Karpas-422 (cell line): ENCODE measurements at regions not wholly inside any gene's neighbourhood (a gene's known extent, or its start where the extent isn't known, plus 50 kb on each side); places are given as distances from the start of the nearest gene placed in this dataset.

Source experiments
- DNase-seq: peaks from one replicate; pipeline ENCODE4 v3.0.0-alpha.2; 2015
- H2AFZ ChIP-seq: fragments of 200-600 bp; sonication (generic); 2 replicates; pipeline ENCODE4 v1.6.1; 2014; ENCODE audit warnings: antibody characterized with exemption, low read length, mixed read lengths
- H3K27ac ChIP-seq: fragments of 200-600 bp; sonication (generic); 2 replicates; pipeline ENCODE4 v1.5.1; 2014; ENCODE audit warnings: mild to moderate bottlenecking, low read length, moderate library complexity
- H3K27me3 ChIP-seq: fragments of 200-600 bp; sonication (generic); 2 replicates; pipeline ENCODE4 v1.6.1; 2014; ENCODE audit warnings: low read length, mixed read lengths
- H3K36me3 ChIP-seq: fragments of 200-600 bp; sonication (generic); 2 replicates; pipeline ENCODE4 v1.6.1; 2014; ENCODE audit warnings: low read length, mixed read lengths; ENCODE audit not compliant: insufficient read depth
- H3K4me1 ChIP-seq: fragments of 200-600 bp; sonication (generic); 2 replicates; pipeline ENCODE4 v1.6.1; 2014; ENCODE audit warnings: mild to moderate bottlenecking, low read length, mixed read lengths
- H3K4me2 ChIP-seq: fragments of 200-600 bp; sonication (generic); 2 replicates; pipeline ENCODE4 v1.6.1; 2014; ENCODE audit warnings: low read length, low read depth, mild to moderate bottlenecking; ENCODE audit not compliant: poor library complexity, severe bottlenecking
- H3K4me3 ChIP-seq: fragments of 200-600 bp; sonication (generic); 2 replicates; pipeline ENCODE4 v1.5.1; 2014; ENCODE audit warnings: mild to moderate bottlenecking, antibody characterized with exemption, low read length, mixed read lengths
- H3K79me2 ChIP-seq: fragments of 200-600 bp; sonication (generic); 2 replicates; pipeline ENCODE4 v1.6.1; 2014; ENCODE audit warnings: mild to moderate bottlenecking, low read length, mixed read lengths
- H3K9ac ChIP-seq: fragments of 200-600 bp; sonication (generic); 2 replicates; pipeline ENCODE4 v1.6.0; 2014; ENCODE audit warnings: low read length
- H3K9me2 ChIP-seq: fragments of 200-600 bp; sonication (generic), shearing (Covaris generic); replicated peaks from 2 replicates; pipeline ENCODE4 v1.6.0; 2014; ENCODE audit warnings: mild to moderate bottlenecking, low read length, moderate library complexity; ENCODE audit not compliant: insufficient read depth
- H3K9me3 ChIP-seq: fragments of 300-700, 200-600 bp; sonication (generic); 2 replicates; pipeline ENCODE4 v1.6.1; 2014; ENCODE audit warnings: low read length, mixed read lengths
- H4K20me1 ChIP-seq: fragments of 200-600 bp; sonication (generic); 2 replicates; pipeline ENCODE4 v1.6.1; 2014; ENCODE audit warnings: mild to moderate bottlenecking, antibody characterized with exemption, low read length, low read depth; ENCODE audit not compliant: insufficient read depth

DNA sequence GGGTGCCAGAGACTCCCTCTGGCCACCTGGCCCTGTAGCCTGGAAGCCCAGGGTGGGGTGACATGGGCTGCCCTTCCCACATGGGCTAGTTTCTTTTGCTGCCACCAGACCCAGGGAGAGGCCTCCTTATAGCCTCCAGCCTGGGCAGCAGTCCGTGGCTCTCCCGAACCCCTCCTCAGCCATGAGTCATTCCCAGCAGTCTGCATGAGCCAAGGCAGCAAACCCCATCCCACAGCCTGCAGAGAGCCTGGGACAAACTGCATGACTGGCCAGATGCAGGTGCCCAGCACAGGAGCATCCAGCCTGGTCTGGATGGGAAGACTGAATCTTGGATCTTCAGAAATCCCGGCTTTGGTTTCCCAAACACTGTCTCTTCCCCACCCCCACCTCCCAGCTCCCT is 75.7 kb downstream of the MRPL14 start:
- no peaks in the 10 kb centered on the region for H3K79me2 ChIP-seq
- H3K9ac ChIP-seq: no peak overlapping the region
- H3K9me3 ChIP-seq: no peaks in the 10 kb centered on the region
- no peak overlapping the region for H2AFZ ChIP-seq
- no peak overlapping the region for H3K4me2 ChIP-seq
- H4K20me1 ChIP-seq: no peaks in the 10 kb centered on the region
- no peaks in the 10 kb centered on the region for H3K4me1 ChIP-seq
- DNase-seq: no peak
- no peaks in the 10 kb centered on the region for H3K27me3 ChIP-seq
- H3K36me3 ChIP-seq: no peaks in the 10 kb centered on the region
- no peak overlapping the region for H3K4me3 ChIP-seq
- H3K9me2 ChIP-seq: no peaks in the 10 kb centered on the region
- no peak overlapping the region for H3K27ac ChIP-seq

GRCh38 chr6:44050872-44051505 is 76.3 kb downstream of the MRPL14 start:
- no peaks in the 10 kb centered on the region for H3K79me2 ChIP-seq
- H3K9ac ChIP-seq: no peak overlapping the region
- no peak for DNase-seq
- no peak overlapping the region for H3K4me2 ChIP-seq
- H3K9me2 ChIP-seq: no peaks in the 10 kb centered on the region
- H3K9me3 ChIP-seq: no peaks in the 10 kb centered on the region
- H2AFZ ChIP-seq: no peak overlapping the region
- H3K36me3 ChIP-seq: no peaks in the 10 kb centered on the region
- H4K20me1 ChIP-seq: no peaks in the 10 kb centered on the region
- H3K4me3 ChIP-seq: no peak overlapping the region
- no peaks in the 10 kb centered on the region for H3K4me1 ChIP-seq
- H3K27ac ChIP-seq: no peak overlapping the region
- no peaks in the 10 kb centered on the region for H3K27me3 ChIP-seq

DNA sequence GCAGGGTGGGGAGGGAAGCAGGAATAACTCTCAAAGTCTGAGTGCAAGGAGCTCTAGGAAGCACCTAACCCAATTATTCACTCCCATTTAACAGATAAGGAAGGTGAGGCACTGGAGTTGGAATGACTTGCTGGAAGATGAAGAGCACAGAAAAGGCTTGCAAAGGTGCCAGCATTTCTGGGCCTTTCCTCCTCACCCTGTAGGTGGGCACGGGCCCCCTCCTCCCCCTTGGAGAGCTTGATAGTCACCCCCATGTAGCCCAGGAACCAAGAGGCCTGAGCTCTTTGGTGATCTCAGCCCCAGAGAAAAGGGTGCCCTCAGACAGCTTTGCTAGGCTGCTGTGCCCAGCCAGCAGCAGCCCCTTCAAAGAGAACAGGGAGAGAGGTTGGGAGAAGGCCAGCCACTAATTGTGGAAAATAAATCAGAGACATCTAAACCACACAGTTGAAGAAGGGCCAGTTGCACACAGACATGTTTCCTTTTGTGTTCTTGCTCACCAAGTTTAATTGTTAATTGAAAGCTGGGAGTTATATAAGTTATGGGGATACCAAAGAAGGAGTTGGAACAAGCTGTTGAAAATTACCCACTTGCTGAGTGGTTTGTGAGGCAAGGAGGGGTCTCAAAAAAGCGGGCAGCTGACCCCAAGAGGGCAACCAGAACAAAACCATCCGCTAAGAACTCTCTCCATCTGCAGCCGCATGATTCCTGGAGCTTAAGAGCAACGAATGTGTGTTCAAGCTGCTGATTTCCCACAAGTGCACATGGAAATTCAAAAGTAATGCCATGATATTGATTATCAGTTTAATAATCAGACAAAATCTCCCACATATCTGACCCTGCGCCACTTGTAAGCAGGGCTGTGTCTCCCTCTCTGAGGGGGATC is 77.0 kb downstream of the MRPL14 start:
- Histone ChIP-seq H3K27me3 (no peaks in the 10 kb centered on the region), H3K36me3 (no peaks in the 10 kb centered on the region), H2AFZ (no peak overlapping the region), H3K27ac (no peak overlapping the region), H3K9me2 (no peaks in the 10 kb centered on the region), H3K4me1 (no peaks in the 10 kb centered on the region), H3K4me3 (no peak overlapping the region), H3K9me3 (no peaks in the 10 kb centered on the region), H3K4me2 (no peak overlapping the region), H3K79me2 (no peaks in the 10 kb centered on the region), H3K9ac (no peak overlapping the region), H4K20me1 (no peaks in the 10 kb centered on the region)
- no peak for DNase-seq

- Histone ChIP-seq H4K20me1 (no peaks in the 10 kb centered on the region), H3K4me1 (no peaks in the 10 kb centered on the region), H3K9ac (no peak overlapping the region), H3K9me3 (no peaks in the 10 kb centered on the region), H3K36me3 (no peaks in the 10 kb centered on the region), H3K9me2 (no peaks in the 10 kb centered on the region), H2AFZ (no peak overlapping the region), H3K79me2 (no peaks in the 10 kb centered on the region), H3K4me2 (no peak overlapping the region), H3K4me3 (no peak overlapping the region), H3K27me3 (no peaks in the 10 kb centered on the region), H3K27ac (no peak overlapping the region)
- DNase-seq: no peak
These were observed 77.9 kb downstream of the MRPL14 start for GRCh38 chr6:44049163-44049988.

- no peaks in the 10 kb centered on the region for H3K9me3 ChIP-seq
- H2AFZ ChIP-seq: no peak overlapping the region
- no peaks in the 10 kb centered on the region for H3K4me1 ChIP-seq
- no peaks in the 10 kb centered on the region for H3K79me2 ChIP-seq
- no peaks in the 10 kb centered on the region for H3K9me2 ChIP-seq
- H3K9ac ChIP-seq: no peak overlapping the region
- H3K27me3 ChIP-seq: no peaks in the 10 kb centered on the region
- no peaks in the 10 kb centered on the region for H3K36me3 ChIP-seq
- no peak overlapping the region for H3K4me2 ChIP-seq
- no peak for DNase-seq
- H3K27ac ChIP-seq: no peak overlapping the region
- no peaks in the 10 kb centered on the region for H4K20me1 ChIP-seq
- no peak overlapping the region for H3K4me3 ChIP-seq
These were observed 79.0 kb downstream of the MRPL14 start for GRCh38 chr6:44048277-44048676.

GRCh38 chr6:44047801-44048200 is 79.5 kb downstream of the MRPL14 start:
- no peaks in the 10 kb centered on the region for H3K4me1 ChIP-seq
- no peaks in the 10 kb centered on the region for H3K27me3 ChIP-seq
- no peak overlapping the region for H2AFZ ChIP-seq
- H3K9me3 ChIP-seq: no peaks in the 10 kb centered on the region
- H3K79me2 ChIP-seq: no peaks in the 10 kb centered on the region
- H3K4me2 ChIP-seq: no peak overlapping the region
- H3K4me3 ChIP-seq: no peak overlapping the region
- H3K27ac ChIP-seq: no peak overlapping the region
- DNase-seq: no peak
- no peak overlapping the region for H3K9ac ChIP-seq
- H4K20me1 ChIP-seq: no peaks in the 10 kb centered on the region
- no peaks in the 10 kb centered on the region for H3K36me3 ChIP-seq
- H3K9me2 ChIP-seq: no peaks in the 10 kb centered on the region

- H2AFZ ChIP-seq: no peak overlapping the region
- no peaks in the 10 kb centered on the region for H3K9me2 ChIP-seq
- H3K4me2 ChIP-seq: no peak overlapping the region
- H3K9me3 ChIP-seq: no peaks in the 10 kb centered on the region
- DNase-seq: no peak
- no peaks in the 10 kb centered on the region for H3K4me1 ChIP-seq
- no peaks in the 10 kb centered on the region for H3K27me3 ChIP-seq
- no peak overlapping the region for H3K4me3 ChIP-seq
- no peaks in the 10 kb centered on the region for H3K36me3 ChIP-seq
- no peak overlapping the region for H3K9ac ChIP-seq
- H3K79me2 ChIP-seq: no peaks in the 10 kb centered on the region
- no peaks in the 10 kb centered on the region for H4K20me1 ChIP-seq
- H3K27ac ChIP-seq: no peak overlapping the region
These were observed 80.1 kb downstream of the MRPL14 start for GRCh38 chr6:44047179-44047546.

DNA sequence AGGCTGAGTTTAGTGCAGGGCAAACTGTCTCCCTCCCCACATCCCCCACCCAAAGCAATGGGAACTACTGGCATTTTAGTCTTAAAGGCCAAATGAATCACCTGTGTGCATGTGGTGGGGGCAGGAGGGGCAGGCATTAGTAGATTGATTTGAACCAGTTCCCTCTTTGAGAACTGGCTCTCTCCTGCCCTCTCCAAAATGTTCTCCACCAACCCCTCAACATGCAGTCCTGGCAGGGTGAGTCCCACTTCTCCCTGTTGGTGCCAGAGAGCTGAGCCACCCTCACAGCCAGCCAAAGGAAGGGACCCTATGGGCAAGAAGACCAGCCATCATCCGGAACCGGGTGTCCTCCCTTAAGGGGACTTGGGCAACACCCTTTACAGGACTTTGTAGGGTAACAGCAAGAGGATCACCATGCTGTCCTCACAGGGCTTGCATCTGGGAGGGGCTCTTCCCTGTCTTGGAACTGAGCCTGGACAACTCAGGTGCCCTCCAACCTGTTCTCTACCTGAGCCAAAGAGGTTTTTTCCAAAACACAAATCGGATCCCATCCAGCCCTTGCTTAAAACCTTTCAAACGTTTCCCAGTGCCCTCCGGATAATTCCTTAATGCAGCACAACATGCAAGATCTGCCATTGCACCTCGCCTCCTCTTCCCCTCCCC is 80.6 kb downstream of the MRPL14 start:
- Histone ChIP-seq H3K4me1 (no peaks in the 10 kb centered on the region), H3K27me3 (no peaks in the 10 kb centered on the region), H3K36me3 (no peaks in the 10 kb centered on the region), H3K9me3 (no peaks in the 10 kb centered on the region), H3K4me3 (no peak overlapping the region), H2AFZ (no peak overlapping the region), H4K20me1 (no peaks in the 10 kb centered on the region), H3K4me2 (no peak overlapping the region), H3K79me2 (no peaks in the 10 kb centered on the region), H3K9ac (no peak overlapping the region), H3K27ac (no peak overlapping the region), H3K9me2 (no peaks in the 10 kb centered on the region)
- DNase-seq: no peak
